HEK293 (cell line): ENCODE measurements at regions not wholly inside any gene's neighbourhood (a gene's known extent, or its start where the extent isn't known, plus 50 kb on each side); places are given as distances from the start of the nearest gene placed in this dataset.

Experiments used
- CTCF ChIA-PET: fragments of 350-600 bp; formaldehyde crosslinking; extraction: SDS; loops from one replicate; lab custom pipeline; 2021; ENCODE audit warnings: antibody characterized with exemption; lab: Yijun Ruan, JAX
- POLR2A ChIA-PET: fragments of 300-600 bp; formaldehyde crosslinking; extraction: SDS; loops from one replicate; lab custom pipeline; 2020; ENCODE audit warnings: antibody characterized with exemption, inconsistent platforms; lab: Yijun Ruan, JAX
- H3K27ac ChIP-seq: fragments of 200-500 bp; sonication (Bioruptor generic); 2 replicates; pipeline ENCODE4 v1.5.1; 2014; ENCODE audit warnings: low read depth, low read length, control low read depth, inconsistent platforms; ENCODE audit errors: extremely low read depth
- H3K36me3 ChIP-seq, 2 experiments: fragments of 200-500 bp in 1 of 2; sonication (Bioruptor generic) in 1 of 2; 1 replicate in 1 of 2; 2 replicates in 1 of 2; pipeline ENCODE4 v1.5.1; 2014 to 2017; ENCODE audit warnings: inconsistent platforms in 2 of 2, low read length in 2 of 2; ENCODE audit not compliant: control insufficient read depth in 2 of 2, insufficient read depth in 1 of 2
- H3K4me1 ChIP-seq: fragments of 200-500 bp; sonication (Bioruptor generic); 2 replicates; pipeline ENCODE4 v1.5.1; 2014; ENCODE audit warnings: mild to moderate bottlenecking, low read length, inconsistent platforms; ENCODE audit not compliant: control insufficient read depth, insufficient read depth
- H3K4me3 ChIP-seq: 2 replicates; pipeline ENCODE4 v1.5.1; 2011; ENCODE audit warnings: low read depth, mild to moderate bottlenecking, control low read depth, low read length, moderate library complexity
- H3K9me3 ChIP-seq: fragments of 200-500 bp; sonication (Bioruptor generic); 2 replicates; pipeline ENCODE4 v1.5.1; 2014; ENCODE audit warnings: low read depth, low read length, inconsistent platforms; ENCODE audit not compliant: control insufficient read depth, insufficient read depth
- KLF9 ChIP-seq: fragments of 450-650 bp; formaldehyde crosslinking; IDR thresholded peaks from 2 replicates; pipeline ENCODE4 v1.5.1; 2016; ENCODE audit warnings: missing biosample characterization, missing genetic modification characterization, low read depth
- REST ChIP-seq: fragments of 450-650 bp; formaldehyde crosslinking; IDR thresholded peaks from 2 replicates; pipeline ENCODE4 v1.5.1; 2016; ENCODE audit warnings: missing biosample characterization, missing genetic modification characterization
- ZBTB20 ChIP-seq: fragments of 450-650 bp; formaldehyde crosslinking; IDR thresholded peaks from 2 replicates; pipeline ENCODE4 v1.5.1; 2016; ENCODE audit warnings: missing biosample characterization, missing genetic modification characterization
- ZBTB7A ChIP-seq: fragments of 450-650 bp; formaldehyde crosslinking; IDR thresholded peaks from 2 replicates; pipeline ENCODE4 v1.5.1; 2016; ENCODE audit warnings: low read depth, missing biosample characterization, missing genetic modification characterization
- ZFP37 ChIP-seq: fragments of 450-650 bp; formaldehyde crosslinking; IDR thresholded peaks from 2 replicates; pipeline ENCODE4 v1.5.1; 2016; ENCODE audit warnings: missing biosample characterization, missing genetic modification characterization
- ZFP41 ChIP-seq: fragments of 450-650 bp; formaldehyde crosslinking; IDR thresholded peaks from 2 replicates; pipeline ENCODE4 v1.5.1; 2016; ENCODE audit warnings: missing biosample characterization, missing genetic modification characterization, borderline replicate concordance
- ZIC2 ChIP-seq: fragments of 450-650 bp; formaldehyde crosslinking; IDR thresholded peaks from 2 replicates; pipeline ENCODE4 v1.5.1; 2016; ENCODE audit warnings: missing biosample characterization, missing genetic modification characterization
- ZNF138 ChIP-seq: fragments of 450-650 bp; formaldehyde crosslinking; IDR thresholded peaks from 2 replicates; pipeline ENCODE4 v1.5.1; 2016; ENCODE audit warnings: missing biosample characterization, missing genetic modification characterization, borderline replicate concordance
- ZNF148 ChIP-seq: fragments of 450-650 bp; formaldehyde crosslinking; IDR thresholded peaks from 2 replicates; pipeline ENCODE4 v1.5.0; 2017; ENCODE audit warnings: missing biosample characterization, missing genetic modification characterization, borderline replicate concordance
- ZNF157 ChIP-seq: fragments of 450-650 bp; formaldehyde crosslinking; IDR thresholded peaks from 2 replicates; pipeline ENCODE4 v1.5.1; 2016; ENCODE audit warnings: missing biosample characterization, missing genetic modification characterization
- ZNF175 ChIP-seq: fragments of 450-650 bp; formaldehyde crosslinking; IDR thresholded peaks from 2 replicates; pipeline ENCODE4 v1.5.1; 2016; ENCODE audit warnings: missing biosample characterization, missing genetic modification characterization
- ZNF2 ChIP-seq: fragments of 450-650 bp; formaldehyde crosslinking; IDR thresholded peaks from 2 replicates; pipeline ENCODE4 v1.5.1; 2016; ENCODE audit warnings: missing biosample characterization, missing genetic modification characterization
- ZNF335 ChIP-seq: fragments of 450-650 bp; formaldehyde crosslinking; conservative IDR thresholded peaks from 2 replicates; pipeline ENCODE4 v1.5.1; 2016; ENCODE audit warnings: missing biosample characterization, missing genetic modification characterization
- ZNF350 ChIP-seq: fragments of 450-650 bp; formaldehyde crosslinking; IDR thresholded peaks from 2 replicates; pipeline ENCODE4 v1.5.0; 2017; ENCODE audit warnings: missing biosample characterization, mild to moderate bottlenecking, missing genetic modification characterization
- ZNF521 ChIP-seq: fragments of 450-650 bp; formaldehyde crosslinking; IDR thresholded peaks from 2 replicates; pipeline ENCODE4 v1.5.1; 2017; ENCODE audit warnings: missing biosample characterization, mild to moderate bottlenecking, missing genetic modification characterization
- ZNF561 ChIP-seq: fragments of 450-650 bp; IDR thresholded peaks from 2 replicates; pipeline ENCODE4 v1.5.1; 2018; ENCODE audit warnings: missing biosample characterization, missing genetic modification characterization, borderline replicate concordance
- ZNF571 ChIP-seq: fragments of 450-650 bp; formaldehyde crosslinking; IDR thresholded peaks from 2 replicates; pipeline ENCODE4 v1.5.0; 2017; ENCODE audit warnings: missing biosample characterization, missing genetic modification characterization
- ZNF658 ChIP-seq: fragments of 450-650 bp; formaldehyde crosslinking; IDR thresholded peaks from 2 replicates; pipeline ENCODE4; 2016; ENCODE audit warnings: missing biosample characterization, missing genetic modification characterization
- ZNF777 ChIP-seq: fragments of 450-650 bp; formaldehyde crosslinking; IDR thresholded peaks from 2 replicates; pipeline ENCODE4 v1.5.1; 2017; ENCODE audit warnings: missing biosample characterization, missing genetic modification characterization, borderline replicate concordance
- ZNF837 ChIP-seq: fragments of 450-650 bp; formaldehyde crosslinking; IDR thresholded peaks from 2 replicates; pipeline ENCODE4 v1.5.1; 2016; ENCODE audit warnings: missing biosample characterization, missing genetic modification characterization
- TF ChIP-seq, protein P1 (sequence below): fragments of 450-650 bp; formaldehyde crosslinking; IDR thresholded peaks from 2 replicates; pipeline ENCODE4 v1.5.1; 2016; ENCODE audit warnings: missing biosample characterization, missing genetic modification characterization
- TF ChIP-seq, protein P2 (sequence below): fragments of 450-650 bp; formaldehyde crosslinking; IDR thresholded peaks from 2 replicates; pipeline ENCODE4 v1.5.1; 2017; ENCODE audit warnings: missing biosample characterization, missing genetic modification characterization
- TF ChIP-seq, protein P3 (sequence below): fragments of 450-650 bp; formaldehyde crosslinking; IDR thresholded peaks from 2 replicates; pipeline ENCODE4 v1.5.1; 2016; ENCODE audit warnings: missing biosample characterization, missing genetic modification characterization

GRCh38 chr3:105315815-105316214 is 50.9 kb upstream of the ALCAM start (continued):
- no peak for TF ChIP-seq ZNF571 (tag by site-specific recombination)
- TF ChIP-seq ZNF561 (tag by site-specific recombination): no peak
- no peak for TF ChIP-seq ZNF138 (tag by site-specific recombination)
- no peak for TF ChIP-seq ZNF521 (tag by site-specific recombination)
- TF ChIP-seq ZNF837 (tag by site-specific recombination): no peak
- TF ChIP-seq ZFP41: no peak
- TF ChIP-seq ZNF148 (tag by site-specific recombination): no peak
- TF ChIP-seq ZNF777 (tag by site-specific recombination): no peak
- TF ChIP-seq ZFP37 (tag by site-specific recombination): no peak
- no peak for TF ChIP-seq ZNF157 (tag by site-specific recombination)
- no peak for TF ChIP-seq ZBTB20 (tag by site-specific recombination)
- TF ChIP-seq ZNF335: no peak
- no peak for TF ChIP-seq ZNF175 (tag by site-specific recombination)

- no peak overlapping the region for H3K4me3 ChIP-seq
- ChIA-PET CTCF (interaction anchor here (0.6 kb wide), 1 partner anchor 625 kb away, joined by 3 read pairs; no protein-coding TSS in a partner anchor), POLR2A (no interaction called here)
- no peak overlapping the region for H3K27ac ChIP-seq
- H3K9me3 ChIP-seq: no peaks in the 10 kb centered on the region
- no peaks in the 10 kb centered on the region for H3K36me3 ChIP-seq
- no peaks in the 10 kb centered on the region for H3K4me1 ChIP-seq
- TF ChIP-seq ZBTB20 (tag by site-specific recombination) (no peak), ZNF561 (tag by site-specific recombination) (no peak), ZIC2 (tag by site-specific recombination) (no peak), ZNF658 (tag by site-specific recombination) (no peak), ZNF350 (no peak), ZNF2 (tag by site-specific recombination) (no peak), ZNF571 (tag by site-specific recombination) (no peak), REST (tag by site-specific recombination) (no peak), ZNF157 (tag by site-specific recombination) (no peak), ZBTB7A (tag by site-specific recombination) (no peak), KLF9 (no peak)
- TF ChIP-seq, protein P1, sequence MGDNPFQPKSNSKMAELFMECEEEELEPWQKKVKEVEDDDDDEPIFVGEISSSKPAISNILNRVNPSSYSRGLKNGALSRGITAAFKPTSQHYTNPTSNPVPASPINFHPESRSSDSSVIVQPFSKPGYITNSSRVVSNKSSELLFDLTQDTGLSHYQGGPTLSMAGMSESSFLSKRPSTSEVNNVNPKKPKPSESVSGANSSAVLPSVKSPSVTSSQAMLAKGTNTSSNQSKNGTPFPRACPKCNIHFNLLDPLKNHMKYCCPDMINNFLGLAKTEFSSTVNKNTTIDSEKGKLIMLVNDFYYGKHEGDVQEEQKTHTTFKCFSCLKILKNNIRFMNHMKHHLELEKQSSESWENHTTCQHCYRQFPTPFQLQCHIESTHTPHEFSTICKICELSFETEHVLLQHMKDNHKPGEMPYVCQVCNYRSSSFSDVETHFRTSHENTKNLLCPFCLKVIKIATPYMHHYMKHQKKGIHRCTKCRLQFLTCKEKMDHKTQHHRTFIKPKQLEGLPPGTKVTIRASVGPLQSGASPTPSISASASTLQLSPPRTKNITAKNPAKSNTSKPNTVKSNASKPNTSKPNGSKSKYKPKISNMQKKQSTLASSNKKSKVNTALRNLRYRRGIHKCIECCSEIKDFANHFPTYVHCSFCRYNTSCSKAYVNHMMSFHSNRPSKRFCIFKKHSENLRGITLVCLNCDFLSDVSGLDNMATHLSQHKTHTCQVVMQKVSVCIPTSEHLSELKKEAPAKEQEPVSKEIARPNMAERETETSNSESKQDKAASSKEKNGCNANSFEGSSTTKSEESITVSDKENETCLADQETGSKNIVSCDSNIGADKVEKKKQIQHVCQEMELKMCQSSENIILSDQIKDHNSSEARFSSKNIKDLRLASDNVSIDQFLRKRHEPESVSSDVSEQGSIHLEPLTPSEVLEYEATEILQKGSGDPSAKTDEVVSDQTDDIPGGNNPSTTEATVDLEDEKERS (tag by site-specific recombination): no peak
- TF ChIP-seq, protein P2, sequence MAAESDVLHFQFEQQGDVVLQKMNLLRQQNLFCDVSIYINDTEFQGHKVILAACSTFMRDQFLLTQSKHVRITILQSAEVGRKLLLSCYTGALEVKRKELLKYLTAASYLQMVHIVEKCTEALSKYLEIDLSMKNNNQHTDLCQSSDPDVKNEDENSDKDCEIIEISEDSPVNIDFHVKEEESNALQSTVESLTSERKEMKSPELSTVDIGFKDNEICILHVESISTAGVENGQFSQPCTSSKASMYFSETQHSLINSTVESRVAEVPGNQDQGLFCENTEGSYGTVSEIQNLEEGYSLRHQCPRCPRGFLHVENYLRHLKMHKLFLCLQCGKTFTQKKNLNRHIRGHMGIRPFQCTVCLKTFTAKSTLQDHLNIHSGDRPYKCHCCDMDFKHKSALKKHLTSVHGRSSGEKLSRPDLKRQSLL: no peak
- TF ChIP-seq, protein P3, sequence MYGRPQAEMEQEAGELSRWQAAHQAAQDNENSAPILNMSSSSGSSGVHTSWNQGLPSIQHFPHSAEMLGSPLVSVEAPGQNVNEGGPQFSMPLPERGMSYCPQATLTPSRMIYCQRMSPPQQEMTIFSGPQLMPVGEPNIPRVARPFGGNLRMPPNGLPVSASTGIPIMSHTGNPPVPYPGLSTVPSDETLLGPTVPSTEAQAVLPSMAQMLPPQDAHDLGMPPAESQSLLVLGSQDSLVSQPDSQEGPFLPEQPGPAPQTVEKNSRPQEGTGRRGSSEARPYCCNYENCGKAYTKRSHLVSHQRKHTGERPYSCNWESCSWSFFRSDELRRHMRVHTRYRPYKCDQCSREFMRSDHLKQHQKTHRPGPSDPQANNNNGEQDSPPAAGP (tag by site-specific recombination): no peak
These were observed 50.4 kb upstream of the ALCAM start for GRCh38 chr3:105316331-105316730.
